IPS-18a (cell line): ENCODE measurements at regions not wholly inside any gene's neighbourhood (a gene's known extent, or its start where the extent isn't known, plus 50 kb on each side); places are given as distances from the start of the nearest gene placed in this dataset.
"Not testable (repeated sequence)": the region's sequence is repeated elsewhere in the genome, so short reads cannot be mapped to it uniquely, and the experiment has no call there.

Experiments
- H3K27ac ChIP-seq: one replicate; pipeline ENCODE4 v1.5.1; 2013; ENCODE audit warnings: low read length
- H3K27me3 ChIP-seq: one replicate; pipeline ENCODE4 v1.6.1; 2013; ENCODE audit warnings: mild to moderate bottlenecking, low read length; ENCODE audit not compliant: control insufficient read depth, insufficient read depth
- H3K36me3 ChIP-seq: one replicate; pipeline ENCODE4 v1.6.1; 2013; ENCODE audit warnings: low read depth, low read length; ENCODE audit not compliant: control insufficient read depth
- H3K4me1 ChIP-seq: one replicate; pipeline ENCODE4 v1.6.1; 2013; ENCODE audit warnings: low read depth, low read length; ENCODE audit not compliant: control insufficient read depth
- H3K4me3 ChIP-seq: one replicate; pipeline ENCODE4 v1.5.1; 2013; ENCODE audit warnings: low read length
- H3K9ac ChIP-seq: one replicate; pipeline ENCODE4 v1.6.1; 2013; ENCODE audit warnings: mild to moderate bottlenecking, low read length, moderate library complexity
- H3K9me3 ChIP-seq: one replicate; pipeline ENCODE4 v1.6.1; 2013; ENCODE audit warnings: low read depth, low read length; ENCODE audit not compliant: control insufficient read depth

DNA sequence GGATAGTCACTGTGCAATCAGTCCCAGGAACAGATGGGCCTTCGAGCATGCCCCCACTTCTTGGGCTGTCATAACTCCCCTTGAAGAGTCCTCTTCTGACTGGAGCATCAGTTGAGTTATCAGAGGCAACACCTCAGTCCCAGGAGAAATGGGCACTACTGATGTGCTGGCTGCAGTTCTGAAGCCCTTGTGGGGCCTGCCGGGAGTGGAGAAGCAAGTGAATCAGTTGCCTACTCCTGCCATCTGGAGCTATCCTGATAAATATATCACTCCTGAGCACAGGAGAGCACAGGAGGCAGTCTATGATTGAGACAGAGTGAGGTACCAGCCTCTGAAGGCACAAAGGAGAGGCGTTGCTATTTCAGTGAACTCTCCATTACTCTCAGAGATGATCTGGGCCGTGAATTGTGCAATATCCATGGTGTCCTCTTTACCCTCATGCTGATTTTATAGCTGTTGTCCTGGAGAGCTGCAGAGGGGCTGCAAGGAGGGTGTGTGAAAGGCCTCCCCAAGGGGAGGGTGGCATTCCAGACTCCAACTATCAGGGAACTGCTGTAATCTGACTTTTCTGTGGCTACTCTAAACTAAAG is 344.2 kb upstream of the ROPN1 start:
- Histone ChIP-seq H3K36me3 (no peaks in the 10 kb centered on the region), H3K9ac (no peak overlapping the region), H3K27ac (no peak overlapping the region), H3K4me1 (no peaks in the 10 kb centered on the region), H3K9me3 (no peaks in the 10 kb centered on the region), H3K27me3 (no peaks in the 10 kb centered on the region), H3K4me3 (no peak overlapping the region)

DNA sequence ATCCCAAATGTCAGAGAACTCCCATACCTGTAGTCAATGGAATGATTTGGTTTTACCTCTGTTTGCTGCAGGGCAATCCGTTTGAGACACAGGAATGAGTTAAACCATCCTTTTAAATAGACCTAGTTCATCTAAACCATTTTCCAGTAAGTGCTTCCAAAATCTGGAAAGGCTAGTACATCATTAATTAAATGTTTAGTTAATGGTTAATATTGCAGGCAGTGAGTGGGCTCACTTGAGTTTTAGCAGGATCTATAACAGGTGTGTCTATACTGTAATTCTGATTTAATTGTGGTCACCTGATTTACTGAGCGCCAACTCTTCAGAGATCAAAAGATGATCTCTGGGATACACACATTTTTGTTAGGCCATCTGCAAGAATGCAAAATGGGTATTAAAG is 353.9 kb upstream of the ROPN1 start:
- Histone ChIP-seq H3K4me1 (no peaks in the 10 kb centered on the region), H3K4me3 (no peak overlapping the region), H3K27ac (no peak overlapping the region), H3K9ac (no peak overlapping the region), H3K27me3 (no peaks in the 10 kb centered on the region), H3K36me3 (no peaks in the 10 kb centered on the region), H3K9me3 (no peaks in the 10 kb centered on the region)

DNA sequence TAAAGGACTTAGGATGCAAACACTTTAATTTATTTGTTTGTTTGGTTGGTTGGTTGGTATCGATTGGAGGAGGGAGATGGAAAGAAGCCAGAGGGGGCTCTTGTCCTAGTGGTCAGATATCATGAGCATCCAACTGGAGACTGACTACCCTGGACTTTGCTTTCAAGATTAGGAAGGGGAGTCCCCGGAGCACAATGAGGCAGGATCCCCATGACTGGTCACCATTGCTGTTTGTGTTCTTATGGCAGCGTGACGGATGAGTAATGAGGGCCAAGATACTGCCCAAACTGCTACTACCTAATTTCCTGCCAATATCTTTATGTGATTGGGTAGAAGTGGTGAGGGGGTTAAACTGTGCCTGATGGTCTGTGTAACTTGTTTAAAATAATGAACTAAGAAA is 354.6 kb upstream of the ROPN1 start:
- Histone ChIP-seq H3K4me3 (no peak overlapping the region), H3K9ac (no peak overlapping the region), H3K4me1 (no peaks in the 10 kb centered on the region), H3K36me3 (no peaks in the 10 kb centered on the region), H3K9me3 (no peaks in the 10 kb centered on the region), H3K27ac (no peak overlapping the region), H3K27me3 (no peaks in the 10 kb centered on the region)

DNA sequence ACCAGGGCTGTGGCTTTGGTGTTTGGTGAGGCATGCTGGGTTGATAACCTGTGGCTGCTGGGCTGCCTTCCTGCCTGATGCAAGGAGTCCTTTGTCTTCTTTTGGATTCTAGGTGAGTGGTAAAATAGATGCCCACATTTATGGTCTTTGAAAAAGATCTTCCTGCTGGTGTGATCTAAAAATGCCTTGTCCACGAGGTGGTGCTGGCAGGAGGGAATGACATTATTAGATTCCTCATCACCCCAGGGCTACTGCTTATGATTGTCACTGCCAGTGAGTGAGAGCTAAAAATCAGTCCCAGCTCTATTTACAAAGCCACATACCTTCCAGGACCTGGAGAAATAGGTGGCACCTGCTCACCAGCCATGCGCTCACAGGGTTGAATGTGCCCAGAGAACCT is 355.5 kb upstream of the ROPN1 start:
- H3K27me3 ChIP-seq, result no peaks in the 10 kb centered on the region
- no peaks in the 10 kb centered on the region for H3K4me1 ChIP-seq
- no peaks in the 10 kb centered on the region for H3K36me3 ChIP-seq
- no peak overlapping the region for H3K4me3 ChIP-seq
- H3K27ac ChIP-seq, result no peak overlapping the region
- no peak overlapping the region for H3K9ac ChIP-seq
- H3K9me3 ChIP-seq, result no peaks in the 10 kb centered on the region

DNA sequence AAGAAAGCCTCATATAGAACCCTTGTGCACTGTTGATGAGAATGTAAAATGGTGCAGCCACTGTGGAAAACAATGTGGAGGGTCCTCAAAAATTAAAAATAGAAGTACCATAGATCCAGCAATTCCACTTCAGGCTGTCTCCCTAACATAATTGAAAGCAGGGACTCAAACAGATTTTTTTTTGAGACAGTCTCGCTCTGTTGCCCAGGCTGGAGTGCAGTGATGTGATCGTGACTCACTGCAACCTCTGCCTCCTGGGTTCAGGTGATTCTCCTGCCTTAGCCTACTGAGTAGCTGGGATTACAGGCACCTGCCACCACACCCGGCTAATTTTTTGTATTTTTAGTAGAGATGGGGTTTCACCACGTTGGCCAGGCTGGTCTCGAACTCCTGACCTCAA is 356.6 kb upstream of the ROPN1 start:
- H3K4me1 ChIP-seq, H3K9ac ChIP-seq, H3K27ac ChIP-seq, H3K36me3 ChIP-seq, H3K27me3 ChIP-seq, H3K9me3 ChIP-seq, H3K4me3 ChIP-seq: not testable (repeated sequence)

DNA sequence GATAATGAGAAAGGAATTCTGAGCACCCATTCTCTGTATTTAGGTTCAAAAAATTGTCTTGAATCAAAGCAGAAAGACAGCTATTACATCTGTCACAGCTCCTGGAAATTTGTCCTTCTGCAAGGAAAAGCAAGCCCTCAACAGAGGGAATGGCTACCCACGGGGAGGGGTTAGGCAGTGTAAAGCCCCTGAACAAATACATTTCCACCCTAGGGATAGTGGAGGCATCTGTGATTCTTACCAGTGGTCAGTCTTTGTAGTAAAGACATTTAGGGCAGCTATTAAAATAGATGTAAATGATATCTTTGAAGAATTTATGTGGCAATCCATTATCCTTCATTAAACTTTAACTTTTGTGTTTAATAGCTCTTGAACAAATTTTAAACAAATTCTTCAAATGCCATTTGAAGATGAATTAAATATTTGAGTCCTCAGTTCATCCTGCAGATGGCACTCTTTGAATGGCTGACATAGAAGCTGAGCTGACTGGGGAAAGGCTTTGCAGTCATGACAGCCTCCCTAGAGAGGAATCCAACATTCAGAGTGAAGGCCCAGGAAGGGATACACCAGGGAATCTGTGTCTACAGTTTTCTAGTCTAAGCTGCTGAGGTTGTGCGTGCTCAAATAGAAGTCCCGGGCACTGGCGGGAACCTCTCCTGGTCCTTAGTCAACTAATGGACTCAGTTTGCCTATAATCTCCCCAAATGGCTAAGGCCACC is 359.7 kb upstream of the ROPN1 start:
- no peaks in the 10 kb centered on the region for H3K27me3 ChIP-seq
- H3K9me3 ChIP-seq, result no peaks in the 10 kb centered on the region
- H3K9ac ChIP-seq, result no peak overlapping the region
- H3K27ac ChIP-seq, result no peak overlapping the region
- no peaks in the 10 kb centered on the region for H3K36me3 ChIP-seq
- no peaks in the 10 kb centered on the region for H3K4me1 ChIP-seq
- H3K4me3 ChIP-seq, result no peak overlapping the region

DNA sequence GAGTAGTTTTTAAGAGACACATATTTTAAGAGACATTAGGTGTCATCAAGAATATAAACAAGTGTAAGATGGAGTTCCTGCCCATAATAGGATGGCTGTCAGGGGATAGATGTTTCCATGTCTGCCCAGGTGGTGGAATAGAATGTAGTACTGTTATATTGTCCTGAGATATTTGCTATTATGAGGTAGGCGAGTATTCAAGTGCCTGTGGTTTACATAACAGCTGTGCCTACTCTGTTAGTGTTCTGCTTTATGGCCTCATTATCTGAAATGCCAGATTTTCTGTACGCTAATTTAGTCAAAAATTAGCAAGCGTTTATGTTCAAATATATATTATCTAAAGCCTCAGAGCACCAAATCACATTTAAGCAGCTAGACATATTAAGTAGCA is 360.2 kb upstream of the ROPN1 start:
- no peaks in the 10 kb centered on the region for H3K9me3 ChIP-seq
- no peaks in the 10 kb centered on the region for H3K36me3 ChIP-seq
- H3K27ac ChIP-seq, result no peak overlapping the region
- H3K4me1 ChIP-seq, result no peaks in the 10 kb centered on the region
- no peak overlapping the region for H3K4me3 ChIP-seq
- H3K9ac ChIP-seq, result no peak overlapping the region
- H3K27me3 ChIP-seq, result no peaks in the 10 kb centered on the region

DNA sequence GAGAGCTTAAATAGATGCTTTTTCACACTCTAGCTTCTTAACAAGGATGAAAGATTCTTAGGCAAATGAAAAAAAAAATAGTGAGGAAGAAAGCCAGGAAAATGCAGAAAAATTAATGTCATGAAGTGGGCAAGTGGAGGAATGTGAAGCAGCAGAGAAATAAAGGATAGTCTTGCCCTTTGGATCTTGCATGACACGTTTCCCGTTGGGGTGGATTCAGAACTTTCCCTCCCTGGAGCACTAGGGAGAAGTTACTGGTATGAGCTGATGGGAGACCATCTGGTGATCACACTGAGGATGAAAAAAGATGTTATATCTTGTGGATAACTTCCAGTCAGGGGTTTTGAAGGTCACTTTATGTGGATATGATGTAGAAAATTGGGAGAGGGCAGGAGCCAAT is 361.8 kb upstream of the ROPN1 start:
- H3K9me3 ChIP-seq, result no peaks in the 10 kb centered on the region
- no peaks in the 10 kb centered on the region for H3K27me3 ChIP-seq
- no peak overlapping the region for H3K27ac ChIP-seq

DNA sequence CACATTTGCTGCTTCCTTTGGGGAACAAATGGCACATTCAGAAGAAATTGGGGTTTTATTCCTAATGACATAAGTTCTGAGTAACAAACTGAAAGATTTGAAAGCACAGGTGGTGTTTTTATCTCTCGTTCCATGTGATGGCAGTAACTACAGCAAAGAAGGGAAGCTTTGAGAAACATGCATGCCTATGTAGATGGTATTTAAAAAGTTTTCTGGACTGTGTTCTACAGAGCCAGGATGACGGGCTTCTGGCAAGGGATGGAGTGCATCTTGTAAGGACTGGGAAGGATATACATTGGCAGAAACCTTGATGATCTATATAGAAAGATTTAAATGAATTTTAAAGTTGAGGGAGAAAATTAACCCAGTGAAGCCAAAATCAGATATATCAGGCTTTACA is 362.2 kb upstream of the ROPN1 start:
- no peak overlapping the region for H3K4me3 ChIP-seq
- H3K27ac ChIP-seq, result no peak overlapping the region

More for the DNA sequence above, 361.8 kb upstream of the ROPN1 start:
- no peak overlapping the region for H3K4me3 ChIP-seq
- no peak overlapping the region for H3K9ac ChIP-seq
- H3K36me3 ChIP-seq, result no peaks in the 10 kb centered on the region
- H3K4me1 ChIP-seq, result no peaks in the 10 kb centered on the region

DNA sequence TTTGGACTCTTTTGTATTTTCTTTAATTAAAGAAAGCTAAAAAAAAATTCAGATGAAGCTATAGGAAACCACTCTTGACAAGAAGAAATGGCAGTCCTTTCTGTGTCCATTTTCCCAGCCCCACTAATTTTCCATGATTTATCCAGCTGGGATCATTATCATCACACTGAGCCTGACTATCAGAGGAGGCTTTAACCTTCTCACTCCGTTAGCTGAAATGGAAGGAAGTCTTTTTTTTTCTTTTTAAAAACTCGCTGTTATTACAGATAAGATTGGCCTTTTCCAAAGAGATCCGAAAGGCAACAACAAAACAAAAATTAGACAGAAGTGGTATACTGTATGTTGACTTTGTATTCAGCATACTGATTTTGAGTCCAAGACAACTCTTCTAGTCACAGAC is 366.2 kb upstream of the ROPN1 start:
- H3K9ac ChIP-seq, result no peak overlapping the region

More for the DNA sequence above, 362.2 kb upstream of the ROPN1 start:
- Histone ChIP-seq H3K27me3 (no peaks in the 10 kb centered on the region), H3K9ac (no peak overlapping the region), H3K9me3 (no peaks in the 10 kb centered on the region), H3K4me1 (no peaks in the 10 kb centered on the region), H3K36me3 (no peaks in the 10 kb centered on the region)

DNA sequence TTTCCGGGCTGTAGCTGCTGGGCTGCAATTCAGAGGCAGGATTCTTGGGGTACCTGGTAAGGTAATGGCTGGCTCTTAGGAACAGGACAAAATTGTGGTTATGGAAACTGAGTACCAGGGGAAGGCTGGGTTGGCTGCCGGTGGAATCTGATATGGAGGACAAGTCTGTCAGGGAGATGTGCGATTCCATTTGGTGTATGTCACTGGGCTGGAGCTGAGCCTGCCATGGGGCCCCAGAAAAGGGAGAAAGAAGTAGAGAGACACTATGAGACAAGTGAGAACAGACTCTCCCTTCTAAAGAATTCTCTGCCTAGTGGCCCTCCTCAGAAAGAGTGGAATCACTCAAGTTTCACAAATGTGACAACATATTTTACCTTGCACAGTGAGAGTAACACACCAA is 368.2 kb upstream of the ROPN1 start:
- peaks cover 18% of the 10 kb centered on the region for H3K4me1 ChIP-seq
- H3K9me3 ChIP-seq, result no peaks in the 10 kb centered on the region
- H3K4me3 ChIP-seq, result no peak overlapping the region
- H3K36me3 ChIP-seq, result no peaks in the 10 kb centered on the region
- H3K27ac ChIP-seq, result no peak overlapping the region
- no peaks in the 10 kb centered on the region for H3K27me3 ChIP-seq
- no peak overlapping the region for H3K9ac ChIP-seq

More for the DNA sequence above, 366.2 kb upstream of the ROPN1 start:
- Histone ChIP-seq H3K9me3 (no peaks in the 10 kb centered on the region), H3K36me3 (no peaks in the 10 kb centered on the region), H3K27ac (no peak overlapping the region), H3K4me1 (peaks cover 18% of the 10 kb centered on the region), H3K4me3 (no peak overlapping the region), H3K27me3 (no peaks in the 10 kb centered on the region)

DNA sequence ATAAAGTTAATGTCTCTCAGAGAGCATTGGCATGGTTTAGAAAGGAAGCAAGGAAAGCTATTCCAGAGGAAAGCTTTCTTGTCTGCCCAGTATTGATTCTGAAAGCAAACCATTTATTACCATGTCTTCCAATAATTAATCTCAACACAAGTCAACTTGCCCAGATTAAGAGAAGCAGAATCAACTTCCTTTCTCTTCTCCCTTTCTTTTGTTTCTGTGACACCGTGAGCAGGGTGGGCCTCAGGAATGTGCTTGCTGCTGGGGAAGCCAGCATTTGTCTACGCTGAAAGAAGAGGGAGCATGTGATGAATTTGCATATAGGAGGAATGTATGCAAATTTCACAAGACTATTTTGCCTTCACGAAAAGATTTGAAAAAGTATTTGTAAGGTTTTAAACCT is 368.6 kb upstream of the ROPN1 start:
- H3K4me3 ChIP-seq, result no peak overlapping the region
- H3K9ac ChIP-seq, result no peak overlapping the region
- no peaks in the 10 kb centered on the region for H3K9me3 ChIP-seq
- H3K36me3 ChIP-seq, result no peaks in the 10 kb centered on the region
- H3K4me1 ChIP-seq, result peaks cover 18% of the 10 kb centered on the region
- no peaks in the 10 kb centered on the region for H3K27me3 ChIP-seq
- peak overlapping the region; percentile 68 for H3K27ac ChIP-seq
